Neural progenitor cell (in vitro differentiated cells): ENCODE measurements at regions not wholly inside any gene's neighbourhood (a gene's known extent, or its start where the extent isn't known, plus 50 kb on each side); places are given as distances from the start of the nearest gene placed in this dataset.

Experiments
- EZH2 ChIP-seq: fragments of 200-600 bp; sonication (generic); IDR thresholded peaks from 2 replicates; pipeline ENCODE4 v1.6.1; 2017; ENCODE audit warnings: antibody characterized with exemption, mild to moderate bottlenecking, moderate library complexity
- EZH2phosphoT487 ChIP-seq: fragments of 200-600 bp; sonication (generic); IDR thresholded peaks from 2 replicates; pipeline ENCODE4 v1.6.1; 2017; ENCODE audit warnings: antibody characterized with exemption
- TF ChIP-seq, protein P1 (sequence below): fragments of 200-600 bp; sonication (generic); IDR thresholded peaks from 2 replicates; pipeline ENCODE4 v1.5.1; 2017; ENCODE audit warnings: antibody characterized with exemption, mild to moderate bottlenecking

DNA sequence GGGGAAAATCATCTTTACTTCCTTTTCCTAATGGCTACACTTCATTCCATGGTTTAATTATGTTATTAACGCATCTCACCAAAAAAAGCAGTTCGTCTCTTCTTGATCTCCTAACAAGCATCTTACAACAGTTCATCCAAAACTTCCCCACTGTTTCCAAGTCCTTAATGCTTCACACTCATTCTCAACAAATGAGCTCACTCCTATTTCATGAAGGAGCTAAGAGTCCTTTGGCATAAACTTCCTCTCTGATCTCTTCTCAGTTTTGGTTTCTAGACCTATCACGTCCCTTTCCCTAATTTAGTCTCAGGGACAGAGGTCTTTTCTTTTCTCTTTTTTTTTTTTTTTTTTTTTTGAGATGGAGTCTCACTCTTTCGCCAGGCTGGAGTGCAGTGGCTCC lies 205.9 kb upstream of the SLC39A10 start:
- TF ChIP-seq, protein P1, sequence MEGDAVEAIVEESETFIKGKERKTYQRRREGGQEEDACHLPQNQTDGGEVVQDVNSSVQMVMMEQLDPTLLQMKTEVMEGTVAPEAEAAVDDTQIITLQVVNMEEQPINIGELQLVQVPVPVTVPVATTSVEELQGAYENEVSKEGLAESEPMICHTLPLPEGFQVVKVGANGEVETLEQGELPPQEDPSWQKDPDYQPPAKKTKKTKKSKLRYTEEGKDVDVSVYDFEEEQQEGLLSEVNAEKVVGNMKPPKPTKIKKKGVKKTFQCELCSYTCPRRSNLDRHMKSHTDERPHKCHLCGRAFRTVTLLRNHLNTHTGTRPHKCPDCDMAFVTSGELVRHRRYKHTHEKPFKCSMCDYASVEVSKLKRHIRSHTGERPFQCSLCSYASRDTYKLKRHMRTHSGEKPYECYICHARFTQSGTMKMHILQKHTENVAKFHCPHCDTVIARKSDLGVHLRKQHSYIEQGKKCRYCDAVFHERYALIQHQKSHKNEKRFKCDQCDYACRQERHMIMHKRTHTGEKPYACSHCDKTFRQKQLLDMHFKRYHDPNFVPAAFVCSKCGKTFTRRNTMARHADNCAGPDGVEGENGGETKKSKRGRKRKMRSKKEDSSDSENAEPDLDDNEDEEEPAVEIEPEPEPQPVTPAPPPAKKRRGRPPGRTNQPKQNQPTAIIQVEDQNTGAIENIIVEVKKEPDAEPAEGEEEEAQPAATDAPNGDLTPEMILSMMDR: no peak
- TF ChIP-seq EZH2 (no peak), EZH2phosphoT487 (no peak)
